IPS DF 4.7 (cell line): ENCODE measurements at regions not wholly inside any gene's neighbourhood (a gene's known extent, or its start where the extent isn't known, plus 50 kb on each side); places are given as distances from the start of the nearest gene placed in this dataset.
"Not testable (repeated sequence)": the region's sequence is repeated elsewhere in the genome, so short reads cannot be mapped to it uniquely, and the experiment has no call there.

ENCODE experiments used
- DNase-seq: peaks from one replicate; pipeline ENCODE4 v3.0.0-alpha.2; 2013; ENCODE audit warnings: low spot score; ENCODE audit errors: extremely low read depth

DNA sequence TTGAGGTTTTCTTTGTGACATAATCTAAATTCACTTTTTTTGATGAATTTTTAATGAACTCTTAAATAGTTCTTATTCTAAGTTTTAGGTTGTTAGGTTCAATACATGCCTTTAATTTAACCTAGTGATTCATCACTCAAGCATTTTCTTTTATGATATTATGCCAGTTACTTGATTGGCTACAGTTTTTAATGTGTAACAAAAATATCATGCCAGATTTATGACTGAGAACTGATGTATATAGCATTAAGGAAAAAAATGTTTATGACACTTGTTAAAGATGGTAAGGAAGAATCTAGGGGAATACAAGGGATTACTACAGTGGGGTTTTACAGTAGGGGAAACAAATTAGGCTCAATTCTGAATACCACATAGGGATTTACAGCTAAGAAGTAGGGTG is 103.1 kb downstream of the VGLL3 start:
- no peak for DNase-seq

DNA sequence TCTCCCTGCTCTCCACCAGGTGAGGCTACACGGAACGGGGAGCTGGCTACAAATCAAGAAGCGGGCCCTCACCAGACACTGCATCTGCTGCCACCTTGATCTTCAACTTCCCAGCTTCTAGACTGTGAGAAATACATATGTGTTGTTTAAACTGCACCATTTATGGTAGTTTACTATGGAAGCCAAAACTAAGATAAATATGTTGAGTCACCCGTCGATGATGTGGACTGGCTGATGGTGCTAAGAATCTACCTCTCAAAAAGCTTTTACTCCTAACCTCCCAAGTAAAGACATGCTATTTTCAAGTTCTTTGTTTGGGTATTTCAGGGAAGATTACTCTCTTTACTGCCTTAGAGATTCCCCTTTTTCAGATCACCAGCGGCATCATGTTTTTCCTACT is 110.9 kb downstream of the VGLL3 start:
- no peak for DNase-seq

DNA sequence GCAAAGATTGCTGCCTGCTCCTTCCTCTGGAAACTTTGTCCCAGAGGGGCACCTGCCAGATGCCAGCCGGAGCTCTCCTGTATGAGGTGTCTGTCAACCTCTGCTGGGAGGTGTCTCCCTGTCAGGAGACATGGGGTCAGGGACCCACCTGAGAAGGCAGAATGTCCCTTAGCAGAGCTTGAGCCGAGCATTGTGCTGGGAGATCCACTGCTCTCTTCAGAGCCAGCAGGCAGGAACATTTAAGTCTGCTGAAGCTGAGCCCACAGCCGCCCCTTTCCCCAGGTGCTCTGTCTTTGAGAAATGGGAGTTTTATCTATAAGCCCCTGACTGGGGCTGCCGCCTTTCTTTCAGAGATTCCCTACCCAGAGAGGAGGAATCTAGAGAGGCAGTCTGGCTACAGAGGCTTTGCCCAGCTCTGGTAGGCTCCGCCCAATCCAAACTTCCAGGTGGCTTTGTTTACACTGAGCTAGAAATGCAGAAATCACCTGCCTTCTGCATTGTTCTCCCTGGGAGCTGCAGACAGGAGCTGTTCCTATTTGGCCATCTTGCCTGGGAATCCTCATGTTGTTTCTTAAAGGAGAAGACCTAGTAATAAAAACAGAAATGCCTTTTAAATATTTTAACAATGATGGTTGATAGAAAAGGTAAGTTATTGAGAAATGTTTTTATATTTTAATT is 114.3 kb downstream of the VGLL3 start:
- DNase-seq: peak; percentile 79

DNA sequence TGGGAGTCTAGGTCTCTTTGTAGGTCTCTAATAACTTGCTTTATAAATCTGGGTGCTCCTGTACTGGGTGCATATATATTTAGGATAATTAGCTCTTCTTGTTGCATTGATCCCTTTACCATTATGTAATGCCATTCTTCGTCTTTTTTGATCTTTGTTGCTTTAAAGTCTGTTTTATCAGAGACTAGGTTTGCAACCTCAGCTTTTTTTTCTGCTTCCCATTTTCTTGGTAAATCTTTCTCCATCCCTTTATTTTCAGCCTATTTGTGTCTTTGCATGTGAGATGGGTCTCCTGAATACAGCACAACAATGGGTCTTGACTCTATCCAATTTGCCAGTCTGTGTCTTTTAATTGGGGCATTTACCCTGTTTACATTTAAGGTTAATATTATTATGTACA is 116.2 kb downstream of the VGLL3 start:
- not testable (repeated sequence) for DNase-seq

DNA sequence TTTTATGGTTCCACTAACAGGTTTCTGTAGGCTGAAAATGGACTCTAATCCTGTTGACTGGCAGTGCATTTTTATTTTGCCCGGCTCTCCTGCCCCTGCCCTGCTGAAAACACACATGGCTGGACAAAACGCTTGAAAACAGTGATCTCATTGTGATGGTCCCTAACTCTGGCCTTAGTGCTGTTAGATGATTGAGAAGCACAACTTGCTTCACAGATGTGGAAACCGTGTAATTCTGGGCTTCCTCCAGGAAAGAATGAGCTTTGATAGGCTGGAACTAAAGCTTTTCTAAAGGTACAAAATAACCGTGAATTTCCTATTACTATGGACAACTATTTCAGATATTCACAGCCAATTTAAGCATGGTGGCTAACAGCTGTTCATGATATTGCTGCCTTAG is 121.4 kb downstream of the VGLL3 start:
- DNase-seq: no peak

DNA sequence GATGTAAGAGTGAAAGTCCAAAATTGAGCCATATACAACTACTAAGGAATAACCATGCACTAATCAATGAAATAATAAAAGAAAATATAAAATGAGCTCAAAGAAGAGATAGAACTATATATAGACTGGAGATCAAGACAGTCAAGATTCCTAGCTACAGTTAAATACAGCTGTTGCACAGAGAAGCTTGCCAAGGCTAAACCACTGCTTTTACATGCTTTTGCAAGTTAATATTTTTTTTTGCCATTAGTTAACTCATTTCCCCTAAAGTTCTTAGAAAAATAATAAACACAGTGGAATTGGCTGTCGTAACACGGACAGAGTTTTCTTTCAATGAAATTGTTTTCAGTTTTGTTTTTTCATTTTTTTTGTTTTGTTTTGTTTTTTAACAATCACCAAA is 123.0 kb downstream of the VGLL3 start:
- DNase-seq: no peak

DNA sequence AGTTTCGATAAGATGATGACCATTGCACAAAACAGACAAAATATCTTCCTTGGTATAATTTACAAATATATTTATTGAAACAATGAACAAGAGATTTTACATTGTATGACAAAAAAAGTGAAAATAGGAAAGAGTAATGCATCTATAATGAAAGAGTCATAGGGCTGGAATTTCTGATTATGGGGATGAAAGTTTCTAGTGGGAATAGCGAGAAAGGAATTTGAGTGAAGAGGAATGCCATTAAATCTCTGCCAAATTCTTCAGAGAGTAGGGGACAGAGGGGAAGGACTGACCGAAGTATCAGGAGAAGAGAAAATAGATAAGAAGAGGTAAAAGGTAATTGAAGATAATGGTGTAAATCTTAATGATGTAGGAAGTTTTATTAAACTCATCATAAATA is 125.4 kb downstream of the VGLL3 start:
- no peak for DNase-seq

DNA sequence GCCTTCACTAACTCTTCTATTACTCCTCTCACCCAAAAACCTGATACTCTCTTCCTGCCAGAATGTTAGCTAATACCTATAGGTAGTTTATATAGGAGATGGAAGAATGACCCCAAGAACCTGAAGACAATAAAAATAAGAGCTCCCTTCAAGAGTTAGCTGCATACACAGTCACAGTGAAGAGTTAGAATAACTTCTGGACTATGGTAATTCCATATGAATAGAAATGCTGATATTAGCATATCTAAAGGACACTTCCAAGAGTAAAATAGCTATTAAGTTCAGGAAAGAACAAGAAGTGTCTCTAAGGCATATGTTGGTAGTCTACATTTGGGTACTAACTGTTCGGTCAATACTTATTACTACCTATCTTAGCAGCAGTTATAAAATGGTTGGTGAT is 134.2 kb downstream of the VGLL3 start:
- DNase-seq: no peak

DNA sequence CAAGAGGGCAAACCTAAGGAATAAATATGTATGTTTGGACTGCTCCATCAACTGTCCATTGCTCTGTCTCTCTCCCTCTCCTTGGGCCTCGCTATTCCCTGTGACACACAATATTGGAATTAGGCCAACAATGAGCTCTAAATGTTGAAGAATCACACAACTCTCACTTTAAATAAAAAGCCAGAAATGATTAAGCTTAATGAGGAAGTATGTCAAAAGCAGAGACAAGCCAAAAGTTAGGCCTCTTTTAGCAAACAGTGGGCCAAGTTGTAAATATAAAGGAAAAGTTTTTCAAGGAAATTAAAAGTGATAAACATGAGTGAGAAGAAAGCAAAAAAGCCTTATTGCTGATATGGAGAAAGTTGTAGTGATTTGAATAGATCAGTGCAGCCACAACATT is 141.0 kb downstream of the VGLL3 start:
- DNase-seq: no peak

DNA sequence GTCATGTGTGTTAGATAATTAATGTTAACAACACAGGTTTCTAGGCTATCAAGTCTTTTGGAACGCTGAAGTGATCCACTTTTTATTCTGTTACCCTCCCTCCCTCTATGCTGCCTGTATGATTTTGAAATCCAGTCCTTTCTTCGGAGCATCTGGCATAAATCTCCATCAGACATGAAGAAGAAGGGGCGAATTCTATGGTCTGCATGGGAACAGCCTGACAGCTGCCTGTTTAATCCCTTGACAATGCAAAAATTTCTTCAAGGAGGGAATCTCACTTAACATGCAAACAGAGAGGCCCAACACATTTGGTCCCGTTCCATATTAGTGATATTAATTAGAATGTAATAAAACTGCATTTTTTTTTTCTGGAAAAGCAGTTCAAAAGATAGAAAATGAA is 145.2 kb downstream of the VGLL3 start:
- DNase-seq: no peak

DNA sequence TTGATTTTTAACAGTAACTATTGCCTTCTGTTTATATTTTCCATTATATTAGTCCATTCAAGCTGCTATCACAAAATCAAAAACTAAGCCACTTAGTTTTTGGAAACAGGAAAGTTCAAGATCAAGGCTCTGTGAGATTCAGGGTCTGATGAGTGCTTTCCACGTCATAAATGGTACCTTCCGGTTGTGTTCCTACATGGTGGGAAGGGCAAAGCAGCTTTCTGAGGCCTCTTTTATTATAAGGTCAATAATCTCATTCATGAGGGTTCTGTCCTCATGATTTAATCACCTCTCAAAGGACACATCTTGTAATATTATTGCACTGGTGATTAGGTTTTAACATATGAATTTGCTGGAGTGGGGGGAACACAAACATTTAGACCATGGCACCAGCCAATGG is 152.0 kb downstream of the VGLL3 start:
- no peak for DNase-seq

DNA sequence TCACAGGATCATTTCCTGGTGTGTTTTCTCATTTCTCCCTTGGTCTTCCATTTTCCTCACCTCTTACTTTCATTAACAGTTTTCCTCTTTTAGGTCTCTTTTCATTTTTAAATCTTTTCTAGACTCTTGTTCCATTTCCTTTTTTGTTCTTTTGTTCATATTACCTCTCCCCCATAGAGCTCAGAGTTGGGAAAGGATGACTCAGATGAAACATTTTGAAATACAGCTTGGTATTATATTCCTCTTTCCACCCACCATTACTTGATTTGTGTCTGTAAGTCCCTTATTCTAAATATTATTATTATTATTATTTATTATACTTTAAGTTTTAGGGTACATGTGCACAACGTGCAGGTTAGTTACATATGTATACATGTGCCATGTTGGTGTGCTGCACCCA is 153.1 kb downstream of the VGLL3 start:
- no peak for DNase-seq

DNA sequence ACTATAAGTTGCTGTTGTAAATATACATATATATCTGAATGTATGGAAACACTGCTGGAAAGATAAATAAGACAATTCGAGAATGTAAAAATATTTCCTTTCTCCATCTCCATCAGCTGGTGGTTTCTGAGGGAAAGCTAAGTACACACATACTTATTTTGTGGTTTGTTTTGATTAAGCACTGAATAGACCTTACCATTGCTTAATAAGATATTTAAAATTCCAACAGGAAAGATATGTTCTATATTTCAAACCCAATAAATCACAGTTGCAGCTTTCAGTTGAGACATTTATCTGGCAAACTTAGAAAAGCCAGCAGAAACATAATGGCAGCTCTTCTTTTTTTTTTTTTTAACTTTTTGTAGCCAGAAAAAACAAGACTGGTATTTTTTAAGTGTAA is 160.4 kb downstream of the VGLL3 start:
- DNase-seq: no peak

DNA sequence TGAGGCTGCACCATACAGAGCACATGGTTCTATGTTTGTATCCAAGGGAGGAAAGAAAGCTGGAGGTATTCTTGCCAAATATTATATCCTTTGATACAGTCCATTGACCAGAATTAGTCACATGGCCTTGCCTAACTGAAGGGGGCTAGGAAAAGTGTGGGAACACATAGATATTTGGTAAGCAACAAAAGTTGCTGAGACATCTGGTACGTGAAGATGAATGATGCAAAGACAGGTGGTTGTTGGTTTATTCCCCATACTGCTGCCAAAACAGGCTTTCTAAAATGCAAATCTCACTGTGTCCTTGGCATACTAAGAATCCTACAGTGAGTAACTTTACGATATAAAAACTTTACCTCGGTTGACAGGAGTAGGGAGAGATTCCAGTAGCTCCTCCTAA is 162.2 kb downstream of the VGLL3 start:
- DNase-seq: no peak

DNA sequence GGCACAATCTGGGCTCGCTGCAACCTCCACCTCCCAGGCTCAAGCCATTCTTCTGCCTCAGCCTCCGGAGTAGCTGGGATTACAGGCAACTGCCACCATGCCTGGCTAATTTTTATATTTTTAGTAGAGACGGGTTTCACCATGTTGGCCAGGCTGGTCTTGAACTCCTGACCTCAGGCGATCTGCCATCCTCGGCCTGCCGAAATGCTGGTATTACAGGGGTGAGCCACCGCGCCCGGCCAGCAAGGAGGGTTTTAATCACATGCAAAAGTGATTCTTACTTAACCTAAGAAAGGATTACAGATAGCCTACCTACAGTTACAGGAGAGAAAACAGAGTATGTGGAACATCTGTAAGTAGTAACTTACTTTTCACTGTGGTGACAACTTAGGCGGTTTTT is 163.4 kb downstream of the VGLL3 start:
- DNase-seq: not testable (repeated sequence)

DNA sequence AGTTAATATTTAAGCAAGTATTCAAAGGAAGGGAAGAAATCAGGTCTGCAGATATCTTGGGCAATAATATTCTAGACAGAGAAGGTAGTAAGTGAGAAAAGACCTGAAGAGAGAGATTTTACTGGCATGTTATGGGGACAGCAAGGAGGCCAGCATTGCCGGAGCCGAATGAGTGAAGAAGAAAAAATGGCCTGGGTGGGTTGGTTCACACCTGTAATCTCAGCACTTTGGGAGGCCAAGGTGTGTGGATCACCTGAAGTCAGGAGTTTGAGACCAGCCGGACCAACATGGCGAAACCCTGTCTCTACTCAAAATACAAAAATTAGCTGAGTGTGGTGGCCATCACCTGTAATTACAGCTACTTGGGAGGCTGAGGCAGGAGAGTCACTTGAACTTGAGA is 164.7 kb downstream of the VGLL3 start:
- no peak for DNase-seq

DNA sequence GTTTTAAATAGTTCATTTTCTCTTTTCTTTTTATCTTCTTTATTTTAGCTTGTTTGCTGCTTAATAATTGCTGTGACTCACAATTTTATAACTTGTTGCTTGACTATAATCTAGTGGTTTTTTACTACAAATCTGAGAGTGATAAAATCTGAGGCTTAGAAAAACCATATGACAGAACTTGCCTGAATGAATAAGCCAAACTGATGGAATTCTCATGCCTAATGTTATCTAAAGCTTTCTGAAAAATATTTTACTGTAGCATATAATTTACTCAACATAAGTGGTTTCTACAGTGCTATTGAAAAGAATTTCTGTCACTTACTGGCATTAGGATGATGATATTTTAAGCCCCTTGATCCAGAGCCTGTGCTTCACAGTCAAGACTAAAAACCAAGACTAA is 175.1 kb downstream of the VGLL3 start:
- DNase-seq: no peak

DNA sequence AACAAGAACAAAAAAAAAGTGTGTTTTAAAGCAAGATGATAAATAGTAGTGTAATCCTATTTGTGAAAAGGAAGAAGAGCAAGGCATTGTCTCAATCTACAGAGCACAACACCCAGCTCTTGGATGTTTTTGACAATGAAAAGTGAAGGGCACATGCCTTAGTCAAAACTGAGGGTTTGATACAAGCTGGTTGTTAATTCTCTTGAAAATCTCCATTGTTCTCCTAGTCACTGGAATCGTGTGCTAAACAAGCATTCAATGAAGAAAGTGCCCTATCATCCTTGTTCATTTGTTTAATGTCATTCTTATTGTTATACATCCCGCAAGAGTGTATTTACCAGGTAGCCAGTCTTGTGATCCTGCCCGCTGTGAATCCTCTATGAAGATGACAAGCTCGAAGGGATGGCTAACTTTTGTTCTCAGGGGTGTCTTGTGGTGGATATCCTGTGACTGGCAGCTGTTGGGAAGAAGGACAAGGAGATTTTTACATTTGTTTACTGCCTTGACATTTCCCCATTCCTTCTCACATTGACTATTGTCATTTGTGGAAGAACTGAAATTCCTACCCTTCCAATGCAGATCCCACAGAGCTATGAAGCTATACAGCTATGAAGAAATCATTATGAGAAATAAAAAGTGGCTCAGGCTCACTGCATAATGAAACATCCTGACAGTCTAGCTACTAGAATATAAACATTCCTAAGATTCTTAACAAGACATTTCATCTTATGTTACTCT is 175.9 kb downstream of the VGLL3 start:
- no peak for DNase-seq

DNA sequence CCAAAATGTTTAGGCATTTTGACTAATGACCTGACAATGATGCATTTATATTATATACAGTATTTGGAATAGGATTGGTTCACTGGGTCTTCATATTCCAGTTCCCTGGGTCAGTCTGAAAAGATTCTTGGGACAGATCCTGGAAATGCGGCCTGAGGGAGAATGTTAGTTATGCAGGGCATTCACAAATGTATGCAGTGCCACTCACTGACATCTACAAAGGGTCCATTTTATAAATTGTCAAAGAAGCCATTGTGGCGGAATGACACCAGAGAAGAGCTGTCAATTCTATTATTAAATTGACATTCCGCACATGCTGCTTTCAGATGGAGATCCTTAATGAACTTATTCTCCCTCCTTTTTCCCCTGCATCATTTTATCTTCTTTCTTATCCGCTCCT is 176.6 kb downstream of the VGLL3 start:
- no peak for DNase-seq

DNA sequence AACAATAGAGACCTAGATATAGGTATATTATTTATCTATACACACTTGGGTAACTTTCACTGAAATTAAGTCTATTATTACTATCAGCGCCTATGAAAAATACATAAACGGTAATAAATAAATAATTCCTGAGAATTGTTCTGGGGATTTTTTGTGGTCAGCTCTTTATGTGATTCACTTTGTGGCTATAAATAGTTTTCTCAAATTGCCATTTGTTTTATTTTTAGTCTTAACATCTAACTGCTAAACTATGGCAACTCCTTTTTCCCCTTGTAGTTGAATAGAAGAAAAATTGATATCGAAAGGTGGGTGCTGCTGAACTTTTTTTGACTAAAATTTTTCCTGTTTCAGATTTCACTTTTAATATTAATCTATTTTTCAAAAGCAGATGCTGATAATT is 189.0 kb downstream of the VGLL3 start:
- DNase-seq: no peak

DNA sequence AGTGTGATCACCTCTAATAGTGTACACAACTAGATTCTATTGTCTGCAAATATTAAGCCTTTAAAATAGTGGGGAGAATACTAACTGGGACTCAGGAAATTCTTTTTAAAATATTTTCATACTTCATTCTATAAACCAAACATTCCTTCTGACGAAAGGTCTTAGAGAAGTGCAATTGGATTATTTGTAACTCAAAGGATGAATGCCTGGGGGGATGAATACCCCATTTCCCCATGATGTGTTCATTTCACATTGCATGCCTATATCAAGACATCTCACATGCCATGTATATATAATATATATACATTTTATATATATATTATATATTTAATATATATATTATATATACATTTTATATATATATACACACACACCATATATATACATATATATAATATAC is 189.9 kb downstream of the VGLL3 start:
- DNase-seq: no peak

DNA sequence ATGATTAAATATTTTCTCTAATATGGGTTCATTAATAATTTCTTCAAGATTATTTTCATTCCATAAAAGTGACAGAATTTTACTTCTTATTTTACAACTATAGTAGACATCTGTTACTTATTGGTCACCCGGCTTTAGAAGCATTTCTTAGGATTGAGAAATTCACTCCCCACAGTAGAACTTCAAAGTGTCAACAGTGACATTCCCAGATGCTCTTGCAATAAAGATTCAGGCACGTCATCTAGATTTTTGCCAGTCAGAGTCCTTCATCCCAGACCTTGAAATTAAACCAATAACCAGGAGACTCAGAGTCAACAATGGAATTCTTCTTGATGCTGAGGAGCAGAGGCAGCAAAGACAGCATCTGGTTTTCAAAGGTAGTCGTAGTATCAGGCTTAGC is 190.8 kb downstream of the VGLL3 start:
- DNase-seq: no peak

DNA sequence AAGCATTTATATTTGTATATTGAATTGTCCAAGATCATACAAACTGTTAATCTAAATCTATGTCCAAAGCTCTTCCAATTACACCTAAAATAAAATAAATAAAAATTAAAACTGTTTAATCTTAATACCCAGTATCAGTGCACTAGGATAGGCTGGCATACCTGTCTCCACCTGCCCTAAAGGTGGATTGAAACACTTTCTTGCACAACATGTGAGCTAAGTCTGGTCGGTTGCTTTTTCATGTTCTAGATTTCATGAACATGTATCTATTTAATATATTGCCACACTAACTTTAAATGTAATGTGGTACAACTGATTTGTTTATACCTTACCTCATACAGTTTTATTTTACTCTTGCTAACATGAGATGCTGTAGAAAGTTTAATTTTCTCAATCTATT is 193.0 kb downstream of the VGLL3 start:
- DNase-seq: no peak
